ENCODE measurements at regions not wholly inside any gene's neighbourhood (a gene's known extent, or its start where the extent isn't known, plus 50 kb on each side); places are given as distances from the start of the nearest gene placed in this dataset.

GRCh38 chr20:58086763-58087561, 141.5 kb downstream of the ANKRD60 start:
- POLR2A ChIA-PET, result interaction anchor here (1.0 kb wide), 1 partner anchor 410 kb away, joined by 3 read pairs; no protein-coding TSS in a partner anchor
- BruUV-seq (replicated peaks), result no TSS peak
- H3K79me2 ChIP-seq (ENCODE audit: insufficient read depth, low read depth, low read length), result no peaks in the 10 kb centered on the region
- no peaks in the 10 kb centered on the region for H3K9me2 ChIP-seq (ENCODE audit: insufficient read depth, low read length)
- DNase-seq (ENCODE audit: low spot score), result peak; percentile 42
- TF ChIP-seq EZH2phosphoT487 (IDR thresholded peaks at IDR 0.05; ENCODE audit: borderline replicate concordance, low read depth, low read length) (no peak), CTCF (conservative IDR thresholded peaks at IDR 0.05; ENCODE audit: low read length) (peak; percentile 91)
- no peak overlapping the region for H3K4me3 ChIP-seq (ENCODE audit: low read depth, low read length, poor library complexity, severe bottlenecking)
- H3K4me2 ChIP-seq (ENCODE audit: low read length), result no peak overlapping the region
- no peaks in the 10 kb centered on the region for H3K36me3 ChIP-seq (ENCODE audit: insufficient read depth, low read length)
- no peak overlapping the region for H3K27ac ChIP-seq (ENCODE audit: low read depth, low read length, poor library complexity, severe bottlenecking)
- H3K9me3 ChIP-seq (ENCODE audit: low read length), result no peaks in the 10 kb centered on the region
- no peaks in the 10 kb centered on the region for H4K20me1 ChIP-seq (ENCODE audit: insufficient read depth, low read length)
- intact Hi-C loops (cut with micrococcal nuclease; ENCODE audit: unreplicated experiment), result loop anchor here (1.0 to 10.0 kb wide), 2 partner anchors 462 to 490 kb away; partner anchors contain the start of gene ZBP1
- no peaks in the 10 kb centered on the region for H3K4me1 ChIP-seq (ENCODE audit: insufficient read depth, low read length, poor library complexity, severe bottlenecking)
- no peak overlapping the region for H2AFZ ChIP-seq (ENCODE audit: low read length)
- CTCF ChIA-PET (ENCODE audit: unreplicated experiment), result no interaction called here

- ChIA-PET POLR2A (interaction anchor here (0.7 kb wide), 1 partner anchor 35 kb away, joined by 8 read pairs; no protein-coding TSS in a partner anchor), CTCF (ENCODE audit: unreplicated experiment) (no interaction called here)
- Histone ChIP-seq H3K27ac (ENCODE audit: low read depth, low read length, poor library complexity, severe bottlenecking) (no peak overlapping the region), H4K20me1 (ENCODE audit: insufficient read depth, low read length) (no peaks in the 10 kb centered on the region), H3K9me2 (ENCODE audit: insufficient read depth, low read length) (no peaks in the 10 kb centered on the region), H3K36me3 (ENCODE audit: insufficient read depth, low read length) (no peaks in the 10 kb centered on the region), H2AFZ (ENCODE audit: low read length) (no peak overlapping the region), H3K4me2 (ENCODE audit: low read length) (no peak overlapping the region), H3K4me1 (ENCODE audit: insufficient read depth, low read length, poor library complexity, severe bottlenecking) (no peaks in the 10 kb centered on the region), H3K9me3 (ENCODE audit: low read length) (no peaks in the 10 kb centered on the region), H3K79me2 (ENCODE audit: insufficient read depth, low read depth, low read length) (no peaks in the 10 kb centered on the region), H3K4me3 (ENCODE audit: low read depth, low read length, poor library complexity, severe bottlenecking) (no peak overlapping the region)
- BruUV-seq (replicated peaks), result no TSS peak
- no peak for TF ChIP-seq EZH2phosphoT487 (IDR thresholded peaks at IDR 0.05; ENCODE audit: borderline replicate concordance, low read depth, low read length)
- TF ChIP-seq CTCF (conservative IDR thresholded peaks at IDR 0.05; ENCODE audit: low read length), result no peak
- no peak for DNase-seq (ENCODE audit: low spot score)
- intact Hi-C loops (cut with micrococcal nuclease; ENCODE audit: unreplicated experiment), result loop anchor here (2.0 to 10.0 kb wide), 2 partner anchors 430 to 460 kb away; partner anchors contain the start of gene ZBP1
These were observed 143.5 kb downstream of the ANKRD60 start for GRCh38 chr20:58084966-58085365.

- BruUV-seq (replicated peaks), result no TSS peak
- TF ChIP-seq EZH2phosphoT487 (IDR thresholded peaks at IDR 0.05; ENCODE audit: borderline replicate concordance, low read depth, low read length), result no peak
- TF ChIP-seq CTCF (conservative IDR thresholded peaks at IDR 0.05; ENCODE audit: low read length), result no peak
- CTCF ChIA-PET (ENCODE audit: unreplicated experiment), result no interaction called here
- no peak for DNase-seq (ENCODE audit: low spot score)
- Histone ChIP-seq H3K4me3 (ENCODE audit: low read depth, low read length, poor library complexity, severe bottlenecking) (no peak overlapping the region), H4K20me1 (ENCODE audit: insufficient read depth, low read length) (no peaks in the 10 kb centered on the region), H3K9me2 (ENCODE audit: insufficient read depth, low read length) (no peaks in the 10 kb centered on the region), H3K9me3 (ENCODE audit: low read length) (no peaks in the 10 kb centered on the region), H3K4me1 (ENCODE audit: insufficient read depth, low read length, poor library complexity, severe bottlenecking) (no peaks in the 10 kb centered on the region), H3K27ac (ENCODE audit: low read depth, low read length, poor library complexity, severe bottlenecking) (no peak overlapping the region), H3K4me2 (ENCODE audit: low read length) (no peak overlapping the region), H2AFZ (ENCODE audit: low read length) (no peak overlapping the region), H3K79me2 (ENCODE audit: insufficient read depth, low read depth, low read length) (no peaks in the 10 kb centered on the region), H3K36me3 (ENCODE audit: insufficient read depth, low read length) (no peaks in the 10 kb centered on the region)
- intact Hi-C loops (cut with micrococcal nuclease; ENCODE audit: unreplicated experiment), result loop anchor here (2.0 to 10.0 kb wide), 2 partner anchors 430 to 460 kb away; partner anchors contain the start of gene ZBP1
- POLR2A ChIA-PET, result no interaction called here
These were observed 143.9 kb downstream of the ANKRD60 start for GRCh38 chr20:58084566-58084965.

Data from OCI-LY7 (cell line).